IPS-15b (cell line): ENCODE measurements at regions not wholly inside any gene's neighbourhood (a gene's known extent, or its start where the extent isn't known, plus 50 kb on each side); places are given as distances from the start of the nearest gene placed in this dataset.
"Not testable (repeated sequence)": the region's sequence is repeated elsewhere in the genome, so short reads cannot be mapped to it uniquely, and the experiment has no call there.

Experiments
- H3K27me3 ChIP-seq: one replicate; pipeline ENCODE4 v1.6.1; 2013; ENCODE audit warnings: low read length; ENCODE audit not compliant: control insufficient read depth, insufficient read depth
- H3K36me3 ChIP-seq: one replicate; pipeline ENCODE4 v1.6.1; 2013; ENCODE audit warnings: low read length; ENCODE audit not compliant: control insufficient read depth, insufficient read depth
- H3K4me1 ChIP-seq: one replicate; pipeline ENCODE4 v1.6.1; 2013; ENCODE audit warnings: mild to moderate bottlenecking, low read length; ENCODE audit not compliant: control insufficient read depth, insufficient read depth
- H3K4me3 ChIP-seq: one replicate; pipeline ENCODE4 v1.5.1; 2013; ENCODE audit warnings: low read depth, low read length
- H3K9ac ChIP-seq: one replicate; pipeline ENCODE4 v1.6.1; 2013; ENCODE audit warnings: low read depth, mild to moderate bottlenecking, low read length
- H3K9me3 ChIP-seq: one replicate; pipeline ENCODE4 v1.6.1; 2013; ENCODE audit warnings: mild to moderate bottlenecking, low read length; ENCODE audit not compliant: control insufficient read depth, insufficient read depth

DNA sequence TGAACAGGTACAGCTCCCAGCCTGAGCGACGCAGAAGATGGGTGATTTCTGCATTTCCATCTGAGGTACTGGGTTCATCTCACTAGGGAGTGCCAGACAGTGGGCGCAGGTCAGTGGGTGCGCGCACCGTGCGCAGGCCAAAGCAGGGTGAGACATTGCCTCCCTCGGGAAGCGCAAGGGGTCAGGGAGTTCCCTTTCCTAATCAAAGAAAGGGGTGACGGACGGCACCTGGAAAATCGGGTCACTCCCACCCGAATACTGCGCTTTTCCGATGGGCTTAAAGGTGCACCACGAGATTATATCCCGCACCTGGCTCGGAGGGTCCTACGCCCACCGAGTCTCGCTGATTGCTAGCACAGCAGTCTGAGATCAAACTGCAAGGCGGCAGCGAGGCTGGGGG lies 102.1 kb upstream of the CPNE4 start:
- not testable (repeated sequence) for H3K9ac ChIP-seq, H3K36me3 ChIP-seq, H3K27me3 ChIP-seq, H3K9me3 ChIP-seq
- Histone ChIP-seq H3K4me3 (peak overlapping the region; percentile 46), H3K4me1 (peaks cover 13% of the 10 kb centered on the region)

- no peaks in the 10 kb centered on the region for H3K9me3 ChIP-seq
- H3K4me1 ChIP-seq, result no peaks in the 10 kb centered on the region
- H3K9ac ChIP-seq, result no peak overlapping the region
- no peak overlapping the region for H3K4me3 ChIP-seq
- no peaks in the 10 kb centered on the region for H3K27me3 ChIP-seq
- H3K36me3 ChIP-seq, result no peaks in the 10 kb centered on the region
Measured at GRCh38 chr3:132145833-132146232, 111.0 kb upstream of the CPNE4 start.

DNA sequence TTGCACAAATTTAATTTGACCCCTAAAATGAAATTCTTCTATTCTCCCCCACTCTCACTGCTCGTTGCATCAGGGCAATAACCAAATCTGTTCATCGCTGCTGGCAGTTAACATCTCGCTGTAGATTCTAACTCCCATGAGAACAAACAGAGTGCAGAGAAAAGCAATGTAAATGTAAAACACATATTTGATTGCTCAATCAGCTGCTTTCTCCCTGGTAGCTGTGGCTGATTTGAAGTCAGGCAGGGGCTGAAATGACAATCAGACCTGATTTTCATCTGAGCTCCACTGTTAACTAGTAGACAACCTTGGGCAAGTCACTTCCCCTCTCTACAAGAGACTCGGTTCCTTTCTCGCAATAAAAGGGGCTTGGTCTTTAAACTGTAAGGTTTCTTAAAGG lies 119.8 kb upstream of the CPNE4 start:
- Histone ChIP-seq H3K4me3 (no peak overlapping the region), H3K27me3 (no peaks in the 10 kb centered on the region), H3K9me3 (no peaks in the 10 kb centered on the region), H3K4me1 (no peaks in the 10 kb centered on the region), H3K36me3 (no peaks in the 10 kb centered on the region), H3K9ac (no peak overlapping the region)

GRCh38 chr3:132159145-132159544 lies 124.3 kb upstream of the CPNE4 start:
- no peaks in the 10 kb centered on the region for H3K27me3 ChIP-seq
- H3K9me3 ChIP-seq, result no peaks in the 10 kb centered on the region
- no peak overlapping the region for H3K9ac ChIP-seq
- H3K4me1 ChIP-seq, result no peaks in the 10 kb centered on the region
- H3K4me3 ChIP-seq, result no peak overlapping the region
- no peaks in the 10 kb centered on the region for H3K36me3 ChIP-seq

GRCh38 chr3:132160198-132160597 lies 125.4 kb upstream of the CPNE4 start:
- Histone ChIP-seq H3K27me3 (no peaks in the 10 kb centered on the region), H3K9ac (no peak overlapping the region), H3K4me3 (no peak overlapping the region), H3K36me3 (no peaks in the 10 kb centered on the region), H3K9me3 (no peaks in the 10 kb centered on the region), H3K4me1 (no peaks in the 10 kb centered on the region)

DNA sequence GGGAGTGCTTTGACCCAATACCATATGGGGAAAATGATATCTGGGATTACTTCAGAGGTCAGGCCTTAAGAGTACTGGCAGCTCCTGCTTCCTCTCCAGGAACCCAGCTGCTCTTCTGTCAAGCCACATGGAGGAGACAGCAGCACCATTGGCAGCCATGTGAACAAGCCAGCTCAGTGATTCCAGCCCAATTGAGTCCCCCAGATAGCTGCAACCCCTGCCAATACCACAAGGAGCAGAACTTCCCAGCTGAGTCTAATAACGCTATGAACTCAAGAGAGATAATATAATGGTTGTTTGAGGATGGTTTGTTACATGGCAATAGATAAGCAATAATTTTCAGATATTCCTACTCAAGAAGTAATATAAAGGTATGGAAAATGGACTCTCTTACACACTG lies 126.8 kb upstream of the CPNE4 start:
- Histone ChIP-seq H3K4me1 (no peaks in the 10 kb centered on the region), H3K9ac (no peak overlapping the region), H3K36me3 (no peaks in the 10 kb centered on the region), H3K27me3 (no peaks in the 10 kb centered on the region), H3K9me3 (no peaks in the 10 kb centered on the region), H3K4me3 (no peak overlapping the region)

DNA sequence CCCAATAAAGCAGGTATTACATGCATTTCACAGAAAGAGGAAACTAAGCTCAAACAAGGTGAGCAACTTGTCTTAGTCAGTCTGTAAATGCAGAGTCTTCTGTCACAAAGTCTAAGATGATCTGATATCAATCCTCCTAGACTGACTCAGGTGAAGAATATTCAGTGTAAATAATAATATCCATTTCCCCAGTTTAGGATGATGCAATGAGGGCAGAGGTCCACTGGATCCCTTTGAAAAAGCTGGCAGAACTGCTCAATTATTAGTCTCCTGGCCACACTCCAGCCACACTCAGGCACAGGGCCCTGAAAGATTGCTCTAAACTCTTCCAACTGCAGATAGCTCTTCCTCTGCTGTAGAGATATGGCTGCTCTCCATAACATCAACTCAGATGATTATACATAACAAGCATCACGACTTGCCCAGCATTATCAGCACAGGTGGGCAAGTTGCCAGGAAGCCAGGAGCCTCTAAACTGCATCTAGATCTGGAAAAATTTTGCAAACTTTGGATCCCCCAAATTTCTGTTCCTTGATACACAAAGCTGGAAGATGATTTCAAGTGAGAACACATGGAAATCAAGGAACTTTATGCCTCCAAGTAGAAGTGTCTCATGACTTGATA lies 129.8 kb upstream of the CPNE4 start:
- H3K27me3 ChIP-seq, result no peaks in the 10 kb centered on the region
- H3K4me3 ChIP-seq, result no peak overlapping the region
- no peaks in the 10 kb centered on the region for H3K9me3 ChIP-seq
- H3K36me3 ChIP-seq, result no peaks in the 10 kb centered on the region
- no peaks in the 10 kb centered on the region for H3K4me1 ChIP-seq
- H3K9ac ChIP-seq, result no peak overlapping the region

DNA sequence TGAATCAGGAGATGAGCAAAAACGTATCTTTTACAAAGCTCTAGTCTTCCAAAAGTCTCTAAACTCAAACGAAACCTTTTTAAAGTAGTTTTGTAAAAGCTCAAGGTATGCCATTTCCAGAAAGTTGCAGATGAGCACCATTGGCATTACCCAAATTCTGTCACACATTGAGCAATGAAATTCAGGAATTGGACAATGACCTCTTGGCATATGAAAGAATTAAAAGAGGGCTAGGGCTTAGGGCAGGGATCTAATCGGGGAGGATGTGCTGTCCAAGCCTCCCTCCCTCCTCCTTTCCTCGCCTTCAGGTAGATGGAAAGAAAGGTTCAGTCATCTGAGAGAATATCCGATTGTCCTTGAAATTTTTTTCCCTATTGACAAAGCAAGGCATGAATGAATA lies 133.1 kb upstream of the CPNE4 start:
- Histone ChIP-seq H3K4me1 (no peaks in the 10 kb centered on the region), H3K4me3 (no peak overlapping the region), H3K27me3 (no peaks in the 10 kb centered on the region), H3K9me3 (no peaks in the 10 kb centered on the region), H3K9ac (no peak overlapping the region), H3K36me3 (no peaks in the 10 kb centered on the region)

GRCh38 chr3:132174500-132174899 lies 139.7 kb upstream of the CPNE4 start:
- Histone ChIP-seq H3K4me3 (no peak overlapping the region), H3K9me3 (no peaks in the 10 kb centered on the region), H3K9ac (no peak overlapping the region), H3K4me1 (no peaks in the 10 kb centered on the region), H3K36me3 (no peaks in the 10 kb centered on the region), H3K27me3 (no peaks in the 10 kb centered on the region)

- Histone ChIP-seq H3K27me3 (no peaks in the 10 kb centered on the region), H3K9ac (no peak overlapping the region), H3K9me3 (no peaks in the 10 kb centered on the region), H3K4me3 (no peak overlapping the region), H3K4me1 (peaks cover 5% of the 10 kb centered on the region), H3K36me3 (no peaks in the 10 kb centered on the region)
Measured at GRCh38 chr3:132180337-132180791, 136.8 kb upstream of the ACP3 start.

- Histone ChIP-seq H3K36me3 (no peaks in the 10 kb centered on the region), H3K27me3 (no peaks in the 10 kb centered on the region), H3K9ac (no peak overlapping the region), H3K4me3 (no peak overlapping the region), H3K9me3 (no peaks in the 10 kb centered on the region), H3K4me1 (peaks cover 5% of the 10 kb centered on the region)
Measured at GRCh38 chr3:132183811-132184210, 133.4 kb upstream of the ACP3 start.

DNA sequence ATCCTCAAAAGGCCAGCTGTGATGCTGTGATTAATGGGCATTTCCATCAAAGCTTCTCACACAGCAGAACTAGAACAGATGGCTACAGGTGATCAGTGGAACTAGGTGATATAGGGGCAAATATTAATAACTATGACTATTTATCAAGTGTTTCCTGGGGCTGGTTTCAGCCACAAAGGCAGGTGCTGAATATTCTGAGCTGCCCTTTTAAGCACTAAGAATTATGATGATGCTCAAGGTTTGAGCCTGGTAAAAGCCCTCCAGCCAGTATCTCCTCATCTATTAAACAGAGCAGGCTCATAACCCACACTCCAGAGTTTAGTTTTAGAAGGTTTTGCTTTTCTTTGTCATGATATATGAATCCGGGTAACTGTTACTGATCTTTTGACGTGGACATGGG lies 129.5 kb upstream of the ACP3 start:
- H3K9ac ChIP-seq, result no peak overlapping the region
- H3K4me3 ChIP-seq, result no peak overlapping the region
- no peaks in the 10 kb centered on the region for H3K36me3 ChIP-seq
- no peaks in the 10 kb centered on the region for H3K9me3 ChIP-seq
- H3K4me1 ChIP-seq, result no peaks in the 10 kb centered on the region
- no peaks in the 10 kb centered on the region for H3K27me3 ChIP-seq
